HUES64 (cell line): ENCODE measurements at regions not wholly inside any gene's neighbourhood (a gene's known extent, or its start where the extent isn't known, plus 50 kb on each side); places are given as distances from the start of the nearest gene placed in this dataset.

Source experiments
- H3K27ac ChIP-seq: 2 replicates; pipeline ENCODE4 v1.7.0; 2013; ENCODE audit warnings: low read depth, low read length, inconsistent platforms
- H3K27me3 ChIP-seq: 2 replicates; pipeline ENCODE4 v1.6.1; 2013; ENCODE audit warnings: mild to moderate bottlenecking, low read length; ENCODE audit not compliant: insufficient read depth
- H3K36me3 ChIP-seq: 2 replicates; pipeline ENCODE4 v1.6.1; 2013; ENCODE audit warnings: mild to moderate bottlenecking, low read length; ENCODE audit not compliant: insufficient read depth
- H3K4me1 ChIP-seq: 2 replicates; pipeline ENCODE4 v1.6.1; 2013; ENCODE audit warnings: mild to moderate bottlenecking, low read length, moderate library complexity; ENCODE audit not compliant: insufficient read depth
- H3K4me3 ChIP-seq: 2 replicates; pipeline ENCODE4 v1.5.1; 2013; ENCODE audit warnings: mild to moderate bottlenecking, low read length, moderate library complexity
- H3K9ac ChIP-seq: 2 replicates; pipeline ENCODE4 v1.6.1; 2013; ENCODE audit warnings: mild to moderate bottlenecking, low read depth, low read length
- H3K9me3 ChIP-seq: 2 replicates; pipeline ENCODE4 v1.6.1; 2013; ENCODE audit warnings: low read depth, low read length; ENCODE audit not compliant: insufficient read depth
- WGBS: fragments of 150-250, 120-280 bp; methylation state at CpG from one replicate; pipeline ENCODE4 v1.1.7; 2013; ENCODE audit warnings: missing lambda C conversion rate; 5-methylcytosine and 5-hydroxymethylcytosine counted together

GRCh38 chr5:38060354-38060753 is 198.0 kb upstream of the EGFLAM start:
- no peaks in the 10 kb centered on the region for H3K9me3 ChIP-seq
- H3K9ac ChIP-seq, result no peak overlapping the region
- H3K4me1 ChIP-seq, result no peaks in the 10 kb centered on the region
- no peaks in the 10 kb centered on the region for H3K27me3 ChIP-seq
- H3K27ac ChIP-seq, result no peak overlapping the region
- WGBS, result 92% methylated on average over 2 of the region's 2 CpGs
- no peak overlapping the region for H3K4me3 ChIP-seq
- no peaks in the 10 kb centered on the region for H3K36me3 ChIP-seq

- Histone ChIP-seq H3K27ac (no peak overlapping the region), H3K4me3 (no peak overlapping the region), H3K9ac (no peak overlapping the region), H3K36me3 (no peaks in the 10 kb centered on the region), H3K27me3 (no peaks in the 10 kb centered on the region), H3K4me1 (no peaks in the 10 kb centered on the region), H3K9me3 (no peaks in the 10 kb centered on the region)
- WGBS, result 93% methylated on average over 4 of the region's 6 CpGs
Observed at GRCh38 chr5:38059876-38060275, 198.5 kb upstream of the EGFLAM start.

DNA sequence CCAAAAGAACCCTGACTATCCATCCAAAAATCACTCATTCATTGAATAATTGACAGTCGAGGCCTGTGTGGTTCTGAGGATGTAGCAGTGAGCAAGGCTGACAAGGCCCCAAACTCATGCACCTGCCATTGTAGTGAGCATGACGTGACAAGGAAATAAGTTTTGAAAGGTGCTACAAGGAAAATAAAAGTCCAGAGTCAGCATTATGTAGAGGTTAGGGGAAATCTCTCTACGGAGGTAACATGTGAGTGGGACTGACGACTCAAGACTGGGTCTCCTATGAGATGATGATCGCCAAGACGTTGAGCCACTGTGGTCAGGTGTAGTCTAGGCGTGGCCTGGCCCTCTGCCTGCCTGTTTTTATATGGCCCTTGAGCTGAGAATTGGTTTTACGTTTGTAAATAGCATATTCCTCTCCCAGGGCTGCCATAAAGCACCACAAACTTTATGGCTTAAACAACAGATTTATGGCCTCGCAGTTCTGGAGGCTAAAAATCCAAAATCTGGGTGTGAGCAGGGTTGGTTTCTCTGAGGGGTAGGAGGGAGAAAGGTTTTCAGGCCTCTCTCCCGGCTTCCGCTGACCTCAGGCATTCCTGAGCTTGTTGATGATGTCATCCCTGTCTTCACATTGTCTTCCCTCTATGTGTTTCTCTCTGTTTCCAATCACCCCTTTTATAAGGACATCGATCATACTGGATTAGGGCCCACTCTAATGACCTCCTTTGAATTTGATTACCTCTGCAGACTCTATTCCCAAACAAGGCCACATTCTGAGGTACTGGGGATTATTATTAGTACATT is 206.4 kb upstream of the EGFLAM start:
- no peak overlapping the region for H3K4me3 ChIP-seq
- H3K4me1 ChIP-seq, result no peaks in the 10 kb centered on the region
- H3K27me3 ChIP-seq, result no peaks in the 10 kb centered on the region
- H3K27ac ChIP-seq, result no peak overlapping the region
- no peaks in the 10 kb centered on the region for H3K36me3 ChIP-seq
- H3K9me3 ChIP-seq, result no peaks in the 10 kb centered on the region
- no peak overlapping the region for H3K9ac ChIP-seq
- 92% methylated on average over 12 of the region's 12 CpGs for WGBS

DNA sequence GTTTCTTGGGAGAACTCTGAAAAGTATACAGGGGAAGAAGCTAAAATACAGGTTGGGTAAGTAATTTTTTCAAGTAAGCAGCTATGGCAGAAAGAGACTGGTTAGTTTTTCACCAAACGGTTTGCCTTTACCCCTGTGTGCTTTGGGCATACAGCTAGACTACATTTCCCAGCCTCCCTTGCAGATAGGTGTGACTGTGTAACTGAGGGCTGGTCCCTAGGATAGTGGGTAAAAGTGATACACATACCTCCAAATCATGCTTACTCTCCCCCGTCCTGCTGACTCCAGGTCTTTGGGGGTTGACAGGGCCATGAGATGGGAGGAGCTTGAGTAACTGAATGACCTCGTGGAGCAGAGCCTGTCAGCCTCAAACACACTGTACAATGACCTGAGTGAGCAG is 208.6 kb upstream of the GDNF start:
- no peak overlapping the region for H3K27ac ChIP-seq
- H3K27me3 ChIP-seq, result no peaks in the 10 kb centered on the region
- no peaks in the 10 kb centered on the region for H3K36me3 ChIP-seq
- no peaks in the 10 kb centered on the region for H3K9me3 ChIP-seq
- no peak overlapping the region for H3K4me3 ChIP-seq
- H3K9ac ChIP-seq, result no peak overlapping the region
- no peaks in the 10 kb centered on the region for H3K4me1 ChIP-seq
- 85% methylated on average over 2 of the region's 3 CpGs for WGBS

DNA sequence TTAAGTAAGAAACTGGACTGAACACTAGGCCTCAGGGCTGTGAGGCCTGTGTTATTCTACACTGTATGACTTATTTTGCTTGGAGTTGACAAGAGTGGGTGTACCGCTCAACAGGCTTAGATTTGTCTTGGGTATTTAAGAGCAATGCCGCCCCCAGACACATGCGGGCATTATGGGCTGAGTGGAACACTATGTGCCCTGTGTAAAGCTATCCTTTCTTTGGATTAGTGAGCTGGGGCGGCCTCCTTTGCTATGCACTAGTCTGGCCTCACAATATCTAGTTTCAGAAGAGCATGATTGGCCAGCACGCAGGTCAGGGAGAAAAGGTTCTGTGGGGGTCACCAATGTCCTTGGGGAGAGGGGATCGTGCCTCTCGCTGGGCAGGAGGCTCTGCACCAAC is 206.3 kb upstream of the GDNF start:
- WGBS, result 96% methylated on average over 7 of the region's 7 CpGs
- H3K9me3 ChIP-seq, result no peaks in the 10 kb centered on the region
- H3K36me3 ChIP-seq, result no peaks in the 10 kb centered on the region

GRCh38 chr5:38045446-38045845 is 205.6 kb upstream of the GDNF start:
- Histone ChIP-seq H3K36me3 (no peaks in the 10 kb centered on the region), H3K27me3 (no peaks in the 10 kb centered on the region), H3K9ac (no peak overlapping the region), H3K4me1 (no peaks in the 10 kb centered on the region), H3K9me3 (no peaks in the 10 kb centered on the region), H3K4me3 (no peak overlapping the region), H3K27ac (no peak overlapping the region)
- no CpG with 5 or more reads among the region's 1 CpG for WGBS

More for the DNA sequence above, 206.3 kb upstream of the GDNF start:
- H3K4me1 ChIP-seq, result no peaks in the 10 kb centered on the region
- no peak overlapping the region for H3K4me3 ChIP-seq
- H3K27ac ChIP-seq, result no peak overlapping the region
- H3K27me3 ChIP-seq, result no peaks in the 10 kb centered on the region
- H3K9ac ChIP-seq, result no peak overlapping the region

GRCh38 chr5:38039826-38040225 is 200.0 kb upstream of the GDNF start:
- Histone ChIP-seq H3K4me1 (no peaks in the 10 kb centered on the region), H3K9ac (no peak overlapping the region), H3K4me3 (no peak overlapping the region), H3K36me3 (no peaks in the 10 kb centered on the region), H3K9me3 (no peaks in the 10 kb centered on the region), H3K27ac (no peak overlapping the region), H3K27me3 (no peaks in the 10 kb centered on the region)
- 90% methylated on average over 3 of the region's 3 CpGs for WGBS

DNA sequence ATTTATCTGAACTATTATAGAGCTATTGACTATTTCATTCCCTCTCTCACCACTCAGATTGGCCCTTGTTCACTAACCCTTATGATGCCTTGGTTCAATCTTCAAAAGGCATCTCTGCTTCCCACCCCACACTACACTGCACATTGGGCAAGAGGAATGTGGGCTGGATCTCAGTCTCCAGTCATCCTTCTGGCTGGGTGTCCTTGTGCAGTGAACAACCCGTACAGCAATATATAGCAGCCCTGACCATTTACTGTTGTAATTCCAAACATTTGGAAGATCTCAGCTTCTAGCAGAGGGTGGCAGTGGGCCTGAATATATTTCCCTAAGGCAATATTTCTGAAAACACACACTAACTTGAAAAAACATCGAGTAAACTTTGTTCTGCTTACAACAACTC is 199.2 kb upstream of the GDNF start:
- WGBS, result 96% methylated on average over 1 of the region's 2 CpGs
- Histone ChIP-seq H3K4me1 (no peaks in the 10 kb centered on the region), H3K9ac (no peak overlapping the region), H3K27ac (no peak overlapping the region), H3K4me3 (no peak overlapping the region), H3K27me3 (no peaks in the 10 kb centered on the region), H3K36me3 (no peaks in the 10 kb centered on the region), H3K9me3 (no peaks in the 10 kb centered on the region)

GRCh38 chr5:38036765-38037164 is 196.9 kb upstream of the GDNF start:
- Histone ChIP-seq H3K36me3 (no peaks in the 10 kb centered on the region), H3K9ac (no peak overlapping the region), H3K4me1 (no peaks in the 10 kb centered on the region), H3K27me3 (no peaks in the 10 kb centered on the region), H3K27ac (no peak overlapping the region), H3K9me3 (no peaks in the 10 kb centered on the region), H3K4me3 (no peak overlapping the region)
- 100% methylated on average over 3 of the region's 4 CpGs for WGBS

DNA sequence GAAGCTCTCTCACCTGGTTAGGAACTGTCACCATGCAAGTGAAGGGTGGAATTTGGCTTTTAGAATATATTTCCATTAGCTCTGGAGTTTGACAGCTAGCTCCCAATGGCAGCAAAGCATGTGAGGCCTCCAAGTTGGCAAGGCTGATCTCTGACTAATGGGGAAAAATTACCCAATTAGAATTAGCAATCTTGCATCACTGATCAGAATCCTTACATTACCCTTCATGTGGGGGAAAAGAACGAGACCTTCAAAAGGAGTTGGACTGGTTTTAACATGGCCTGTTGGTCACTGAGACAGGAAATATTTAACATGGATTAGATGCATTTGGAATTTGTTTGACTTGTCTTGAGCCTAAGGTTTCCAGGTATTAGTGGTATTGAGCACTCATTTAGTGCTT is 192.3 kb upstream of the GDNF start:
- Histone ChIP-seq H3K9ac (no peak overlapping the region), H3K27me3 (no peaks in the 10 kb centered on the region), H3K36me3 (no peaks in the 10 kb centered on the region), H3K4me3 (no peak overlapping the region), H3K9me3 (no peaks in the 10 kb centered on the region; the same call in 1 of the 2 replicates), H3K27ac (no peak overlapping the region), H3K4me1 (no peaks in the 10 kb centered on the region)
- 100% methylated on average over 1 of the region's 1 CpG for WGBS

DNA sequence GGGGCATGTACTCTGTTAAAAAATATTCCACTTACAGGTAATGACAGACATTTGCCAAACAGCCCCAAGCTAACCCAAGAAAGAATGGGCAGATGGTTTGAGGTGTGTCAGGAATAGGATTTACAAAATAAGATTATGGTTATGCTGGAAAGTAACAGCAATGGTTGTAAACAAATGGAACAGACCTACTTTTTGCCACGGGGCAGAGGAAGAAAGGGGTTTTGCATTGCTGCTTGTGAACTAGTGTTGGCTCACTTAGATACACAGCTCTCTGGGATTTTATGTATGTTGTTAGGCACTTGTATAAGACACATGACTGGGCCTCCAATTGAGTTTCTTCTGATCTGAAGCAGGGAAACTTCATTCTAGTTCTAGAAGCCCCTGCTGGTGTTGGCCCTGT is 191.5 kb upstream of the GDNF start:
- 91% methylated on average over 1 of the region's 1 CpG for whole genome bisulfite sequencing
- Histone ChIP-seq H3K4me1 (no peaks in the 10 kb centered on the region), H3K27ac (no peak overlapping the region), H3K27me3 (no peaks in the 10 kb centered on the region), H3K36me3 (no peaks in the 10 kb centered on the region), H3K4me3 (no peak overlapping the region), H3K9ac (no peak overlapping the region), H3K9me3 (no peaks in the 10 kb centered on the region; the same call in 1 of the 2 replicates)
